ENCODE measurements at regions not wholly inside any gene's neighbourhood (a gene's known extent, or its start where the extent isn't known, plus 50 kb on each side); places are given as distances from the start of the nearest gene placed in this dataset.

DNA sequence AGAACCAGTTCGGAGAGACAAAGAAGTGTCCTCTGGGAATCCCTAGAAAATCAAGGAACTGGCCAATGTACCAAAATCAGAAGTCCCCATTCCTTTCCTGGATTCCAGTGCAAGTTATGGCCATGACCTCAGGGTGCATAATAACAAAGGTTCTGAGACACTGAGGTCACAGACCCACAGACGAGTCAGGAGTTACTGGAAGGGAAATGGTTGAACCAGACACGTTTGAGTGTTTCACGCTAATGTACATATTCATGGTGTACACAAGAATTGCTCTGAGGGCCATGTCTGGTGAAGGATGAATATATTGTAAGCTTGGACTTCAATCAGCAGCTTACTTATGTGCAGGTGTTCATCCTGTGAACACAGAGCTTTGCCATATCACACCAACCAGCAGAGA lies 58.6 kb upstream of the KLHL29 start:
- H3K36me3 ChIP-seq (ENCODE audit: control insufficient read depth, insufficient read depth, low read length): no peaks in the 10 kb centered on the region

DNA sequence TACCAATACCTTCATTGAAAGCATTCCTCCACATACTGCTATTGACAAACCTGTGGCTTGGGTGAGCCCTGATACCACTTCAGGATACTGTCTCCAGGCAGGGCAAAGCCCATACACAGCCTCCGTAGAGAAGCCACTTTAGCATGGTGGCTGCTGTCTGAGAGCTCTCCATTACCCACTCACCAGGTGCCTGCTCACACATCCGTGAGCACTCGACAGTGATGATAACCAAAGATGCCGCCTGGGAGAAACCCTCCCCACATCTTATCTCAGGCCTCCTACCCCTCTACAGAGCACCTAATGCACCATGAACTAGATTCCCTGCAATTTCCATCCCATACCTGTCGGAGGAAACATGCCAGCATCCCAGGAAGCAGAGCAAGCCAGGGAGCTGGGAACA lies 57.6 kb upstream of the KLHL29 start:
- DNase-seq (ENCODE audit: low read depth): no peak
- H3K4me3 ChIP-seq (ENCODE audit: low read depth, low read length): no peak overlapping the region
- TF ChIP-seq, protein P1, sequence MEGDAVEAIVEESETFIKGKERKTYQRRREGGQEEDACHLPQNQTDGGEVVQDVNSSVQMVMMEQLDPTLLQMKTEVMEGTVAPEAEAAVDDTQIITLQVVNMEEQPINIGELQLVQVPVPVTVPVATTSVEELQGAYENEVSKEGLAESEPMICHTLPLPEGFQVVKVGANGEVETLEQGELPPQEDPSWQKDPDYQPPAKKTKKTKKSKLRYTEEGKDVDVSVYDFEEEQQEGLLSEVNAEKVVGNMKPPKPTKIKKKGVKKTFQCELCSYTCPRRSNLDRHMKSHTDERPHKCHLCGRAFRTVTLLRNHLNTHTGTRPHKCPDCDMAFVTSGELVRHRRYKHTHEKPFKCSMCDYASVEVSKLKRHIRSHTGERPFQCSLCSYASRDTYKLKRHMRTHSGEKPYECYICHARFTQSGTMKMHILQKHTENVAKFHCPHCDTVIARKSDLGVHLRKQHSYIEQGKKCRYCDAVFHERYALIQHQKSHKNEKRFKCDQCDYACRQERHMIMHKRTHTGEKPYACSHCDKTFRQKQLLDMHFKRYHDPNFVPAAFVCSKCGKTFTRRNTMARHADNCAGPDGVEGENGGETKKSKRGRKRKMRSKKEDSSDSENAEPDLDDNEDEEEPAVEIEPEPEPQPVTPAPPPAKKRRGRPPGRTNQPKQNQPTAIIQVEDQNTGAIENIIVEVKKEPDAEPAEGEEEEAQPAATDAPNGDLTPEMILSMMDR (IDR thresholded peaks at IDR 0.05; ENCODE audit: insufficient read depth, low read length, poor library complexity, severe bottlenecking): no peak
- H3K27me3 ChIP-seq (ENCODE audit: control insufficient read depth, insufficient read depth, low read length): peaks cover 6% of the 10 kb centered on the region
- no peaks in the 10 kb centered on the region for H3K36me3 ChIP-seq (ENCODE audit: control insufficient read depth, insufficient read depth, low read length)

More for the DNA sequence above, 58.6 kb upstream of the KLHL29 start:
- TF ChIP-seq, protein P1 (IDR thresholded peaks at IDR 0.05; ENCODE audit: insufficient read depth, low read length, poor library complexity, severe bottlenecking): no peak
- Histone ChIP-seq H3K4me3 (ENCODE audit: low read depth, low read length) (no peak overlapping the region), H3K27me3 (ENCODE audit: control insufficient read depth, insufficient read depth, low read length) (peaks cover 2% of the 10 kb centered on the region)
- DNase-seq (ENCODE audit: low read depth): no peak

DNA sequence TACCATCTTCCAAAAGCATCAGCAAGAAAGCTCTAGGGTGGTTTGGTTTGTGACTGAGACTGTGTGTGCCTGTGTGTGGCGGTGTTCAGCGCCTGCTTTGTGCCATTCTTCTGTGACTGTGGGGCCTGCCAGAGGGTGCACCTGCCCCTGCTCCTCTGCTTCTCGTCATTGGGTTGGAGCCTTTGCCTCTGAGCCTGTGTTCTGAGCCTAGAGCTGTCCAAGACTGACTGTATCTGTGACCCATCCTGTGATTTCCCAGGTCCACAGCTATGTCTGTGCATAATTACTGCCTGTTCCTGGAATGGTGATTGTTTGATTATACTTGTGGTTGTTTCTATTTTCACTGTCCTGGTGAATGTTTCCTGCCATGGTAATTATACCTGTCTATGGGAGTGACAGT lies 57.1 kb upstream of the KLHL29 start:
- DNase-seq (ENCODE audit: low read depth): no peak
- TF ChIP-seq, protein P1 (IDR thresholded peaks at IDR 0.05; ENCODE audit: insufficient read depth, low read length, poor library complexity, severe bottlenecking): no peak
- Histone ChIP-seq H3K4me3 (ENCODE audit: low read depth, low read length) (no peak overlapping the region), H3K27me3 (ENCODE audit: control insufficient read depth, insufficient read depth, low read length) (peaks cover 6% of the 10 kb centered on the region), H3K36me3 (ENCODE audit: control insufficient read depth, insufficient read depth, low read length) (no peaks in the 10 kb centered on the region)

DNA sequence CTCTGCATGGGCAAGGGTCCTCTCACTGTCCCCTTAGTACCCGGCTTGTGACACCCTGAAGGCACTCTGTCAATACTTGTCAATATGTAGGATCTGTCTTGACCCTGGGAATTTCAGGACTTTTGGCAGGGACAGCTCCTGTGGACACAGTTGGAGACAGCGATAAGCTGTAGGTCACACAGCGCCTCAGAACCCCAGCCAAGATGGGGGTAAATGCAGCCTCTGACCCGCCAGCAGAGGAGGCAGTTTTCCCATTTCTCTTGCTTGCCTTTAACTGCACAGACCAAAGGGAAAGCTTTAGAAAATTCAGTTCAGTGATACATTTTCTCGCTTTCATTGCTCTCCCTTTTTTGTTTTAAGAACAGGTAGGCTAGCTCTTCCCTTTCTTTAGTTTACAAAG lies 54.8 kb upstream of the KLHL29 start:
- no peak for DNase-seq (ENCODE audit: low read depth)
- Histone ChIP-seq H3K4me3 (ENCODE audit: low read depth, low read length) (no peak overlapping the region), H3K27me3 (ENCODE audit: control insufficient read depth, insufficient read depth, low read length) (peaks cover 9% of the 10 kb centered on the region), H3K36me3 (ENCODE audit: control insufficient read depth, insufficient read depth, low read length) (no peaks in the 10 kb centered on the region)
- TF ChIP-seq, protein P1 (IDR thresholded peaks at IDR 0.05; ENCODE audit: insufficient read depth, low read length, poor library complexity, severe bottlenecking): peak; percentile 8

Data from kidney epithelial cell (primary cell).